CD4-positive, alpha-beta T cell treated with Interleukin-17A for 1 hour (primary cell): ENCODE measurements at regions not wholly inside any gene's neighbourhood (a gene's known extent, or its start where the extent isn't known, plus 50 kb on each side); places are given as distances from the start of the nearest gene placed in this dataset.

Experiments
- DNase-seq: peaks from one replicate; pipeline ENCODE4 v3.0.0-alpha.2; 2020

- DNase-seq: no peak
Measured at GRCh38 chr21:16863908-16864307, 648.9 kb upstream of the CXADR start.

- DNase-seq: no peak
Measured at GRCh38 chr21:16865632-16866031, 647.2 kb upstream of the CXADR start.

GRCh38 chr21:16866851-16867250 lies 646.0 kb upstream of the CXADR start:
- no peak for DNase-seq

GRCh38 chr21:16870103-16870502 lies 642.7 kb upstream of the CXADR start:
- DNase-seq: no peak

- DNase-seq: no peak
Measured at GRCh38 chr21:16872616-16873015, 640.2 kb upstream of the CXADR start.

GRCh38 chr21:16873176-16873575 lies 639.7 kb upstream of the CXADR start:
- no peak for DNase-seq

GRCh38 chr21:16873596-16873995 lies 639.2 kb upstream of the CXADR start:
- no peak for DNase-seq

GRCh38 chr21:16879479-16879878 lies 633.4 kb upstream of the CXADR start:
- no peak for DNase-seq

GRCh38 chr21:16891821-16892220 lies 621.0 kb upstream of the CXADR start:
- DNase-seq: no peak

- no peak for DNase-seq
Measured at GRCh38 chr21:16900685-16901084, 612.2 kb upstream of the CXADR start.

- no peak for DNase-seq
Measured at GRCh38 chr21:16908077-16908476, 604.8 kb upstream of the CXADR start.

GRCh38 chr21:16910435-16911165 lies 602.2 kb upstream of the CXADR start:
- no peak for DNase-seq

- DNase-seq: no peak
Measured at GRCh38 chr21:16911166-16911607, 601.7 kb upstream of the CXADR start.

- no peak for DNase-seq
Measured at GRCh38 chr21:16912075-16912474, 600.8 kb upstream of the CXADR start.

GRCh38 chr21:16913010-16913409 lies 599.8 kb upstream of the CXADR start:
- DNase-seq: no peak

- no peak for DNase-seq
Measured at GRCh38 chr21:16928439-16928838, 584.4 kb upstream of the CXADR start.

- DNase-seq: no peak
Measured at GRCh38 chr21:16932314-16932713, 580.5 kb upstream of the CXADR start.

GRCh38 chr21:16942703-16943102 lies 570.1 kb upstream of the CXADR start:
- DNase-seq: no peak

GRCh38 chr21:16943231-16943630 lies 569.6 kb upstream of the CXADR start:
- DNase-seq: no peak

GRCh38 chr21:16945580-16945979 lies 567.3 kb upstream of the CXADR start:
- DNase-seq: no peak

- no peak for DNase-seq
Measured at GRCh38 chr21:16956824-16957223, 556.0 kb upstream of the CXADR start.

GRCh38 chr21:16965424-16965823 lies 547.4 kb upstream of the CXADR start:
- DNase-seq: no peak

GRCh38 chr21:16968436-16968835 lies 544.4 kb upstream of the CXADR start:
- no peak for DNase-seq

GRCh38 chr21:16969636-16970035 lies 543.2 kb upstream of the CXADR start:
- DNase-seq: no peak

- DNase-seq: no peak
Measured at GRCh38 chr21:16974060-16974459, 538.8 kb upstream of the CXADR start.
